OCI-LY1 (cell line): ENCODE measurements at regions not wholly inside any gene's neighbourhood (a gene's known extent, or its start where the extent isn't known, plus 50 kb on each side); places are given as distances from the start of the nearest gene placed in this dataset.

ENCODE experiments used
- H2AFZ ChIP-seq: fragments of 200-600 bp; sonication (generic), shearing (Covaris generic); 2 replicates; pipeline ENCODE4 v1.6.0; 2014; ENCODE audit warnings: antibody characterized with exemption, mild to moderate bottlenecking, low read length
- H3F3A ChIP-seq: fragments of 200-600 bp; sonication (generic), shearing (Covaris generic); 2 replicates; pipeline ENCODE4 v1.6.0; 2014; ENCODE audit warnings: mild to moderate bottlenecking, antibody characterized with exemption, low read length, moderate library complexity; ENCODE audit not compliant: insufficient read depth
- H3K27ac ChIP-seq: fragments of 200-600 bp; sonication (generic); 2 replicates; pipeline ENCODE4 v1.5.1; 2014; ENCODE audit warnings: low read length, mixed run types, mild to moderate bottlenecking, low read depth; ENCODE audit not compliant: poor library complexity, severe bottlenecking
- H3K27me3 ChIP-seq: fragments of 200-600 bp; sonication (generic); 2 replicates; pipeline ENCODE4 v1.6.0; 2014; ENCODE audit warnings: antibody characterized with exemption, mild to moderate bottlenecking, low read length, moderate library complexity; ENCODE audit not compliant: insufficient read depth
- H3K36me3 ChIP-seq: fragments of 200-600 bp; sonication (generic); 2 replicates; pipeline ENCODE4 v1.6.1; 2014; ENCODE audit warnings: mild to moderate bottlenecking, antibody characterized with exemption, low read length, moderate library complexity, mixed read lengths; ENCODE audit not compliant: insufficient read depth
- H3K4me1 ChIP-seq: fragments of 200-600 bp; sonication (generic); 2 replicates; pipeline ENCODE4 v1.5.1; 2014; ENCODE audit warnings: mild to moderate bottlenecking, low read length, moderate library complexity; ENCODE audit not compliant: insufficient read depth, severe bottlenecking
- H3K4me2 ChIP-seq: fragments of 200-600 bp; sonication (generic), shearing (Covaris generic); 2 replicates; pipeline ENCODE4 v1.6.1; 2014; ENCODE audit warnings: low read length
- H3K4me3 ChIP-seq: fragments of 200-600 bp; sonication (generic); 2 replicates; pipeline ENCODE4 v1.5.1; 2014; ENCODE audit warnings: low read length, low read depth, mild to moderate bottlenecking, mixed read lengths; ENCODE audit not compliant: poor library complexity, severe bottlenecking
- H3K79me2 ChIP-seq: fragments of 200-600 bp; shearing (Covaris generic); 2 replicates; pipeline ENCODE4 v1.6.1; 2016; ENCODE audit warnings: mixed run types, low read length, mixed read lengths; ENCODE audit not compliant: insufficient read depth
- H3K9ac ChIP-seq: fragments of 200-600 bp; sonication (generic), shearing (Covaris generic); 2 replicates; pipeline ENCODE4 v1.6.1; 2014; ENCODE audit warnings: mild to moderate bottlenecking, low read length, mixed read lengths
- H3K9me2 ChIP-seq: fragments of 200-600 bp; sonication (generic), shearing (Covaris generic); 2 replicates; pipeline ENCODE4 v1.6.1; 2014; ENCODE audit warnings: low read depth, mild to moderate bottlenecking, low read length, mixed read lengths
- H3K9me3 ChIP-seq: fragments of 200-600 bp; shearing (Covaris generic); 2 replicates; pipeline ENCODE4 v1.6.1; 2014; ENCODE audit warnings: low read length, mixed read lengths
- H4K20me1 ChIP-seq: fragments of 200-600 bp; sonication (generic), shearing (Covaris generic); 2 replicates; pipeline ENCODE4 v1.6.0; 2016; ENCODE audit warnings: mild to moderate bottlenecking, low read length; ENCODE audit not compliant: insufficient read depth
- EZH2 ChIP-seq: fragments of 200-600 bp; sonication (generic), shearing (Covaris generic); IDR thresholded peaks from 2 replicates; pipeline ENCODE4 v1.8.0; 2017; ENCODE audit warnings: borderline replicate concordance, mixed run types, mild to moderate bottlenecking, antibody characterized with exemption, low read length, moderate library complexity, mixed read lengths
- TF ChIP-seq, protein P1 (sequence below): fragments of 200-600 bp; sonication (generic), shearing (Covaris generic); IDR thresholded peaks from 2 replicates; pipeline ENCODE4 v1.5.1; 2017; ENCODE audit warnings: mild to moderate bottlenecking, antibody characterized with exemption, low read length, moderate library complexity, mixed read lengths

DNA sequence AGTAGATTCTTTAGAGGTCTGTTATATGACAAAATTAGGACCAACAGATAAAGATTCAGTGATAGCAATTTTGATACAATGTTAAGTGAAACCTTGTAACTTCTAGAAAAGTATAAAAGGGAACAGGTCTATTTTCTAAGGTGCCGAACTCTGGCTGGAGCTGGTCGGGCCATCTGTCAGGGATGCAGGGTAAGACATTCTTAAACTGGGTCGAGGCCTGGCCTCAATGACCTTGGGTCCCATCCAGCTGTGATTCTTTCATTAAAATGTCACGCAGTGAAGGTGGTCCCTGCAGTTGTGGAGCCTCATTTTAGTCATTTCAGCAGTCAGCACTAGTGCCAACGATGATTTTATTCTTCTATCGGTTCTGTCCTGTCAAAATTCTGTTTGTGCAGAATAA, 271.9 kb upstream of the SPRY2 start:
- no peak for TF ChIP-seq EZH2
- TF ChIP-seq, protein P1, sequence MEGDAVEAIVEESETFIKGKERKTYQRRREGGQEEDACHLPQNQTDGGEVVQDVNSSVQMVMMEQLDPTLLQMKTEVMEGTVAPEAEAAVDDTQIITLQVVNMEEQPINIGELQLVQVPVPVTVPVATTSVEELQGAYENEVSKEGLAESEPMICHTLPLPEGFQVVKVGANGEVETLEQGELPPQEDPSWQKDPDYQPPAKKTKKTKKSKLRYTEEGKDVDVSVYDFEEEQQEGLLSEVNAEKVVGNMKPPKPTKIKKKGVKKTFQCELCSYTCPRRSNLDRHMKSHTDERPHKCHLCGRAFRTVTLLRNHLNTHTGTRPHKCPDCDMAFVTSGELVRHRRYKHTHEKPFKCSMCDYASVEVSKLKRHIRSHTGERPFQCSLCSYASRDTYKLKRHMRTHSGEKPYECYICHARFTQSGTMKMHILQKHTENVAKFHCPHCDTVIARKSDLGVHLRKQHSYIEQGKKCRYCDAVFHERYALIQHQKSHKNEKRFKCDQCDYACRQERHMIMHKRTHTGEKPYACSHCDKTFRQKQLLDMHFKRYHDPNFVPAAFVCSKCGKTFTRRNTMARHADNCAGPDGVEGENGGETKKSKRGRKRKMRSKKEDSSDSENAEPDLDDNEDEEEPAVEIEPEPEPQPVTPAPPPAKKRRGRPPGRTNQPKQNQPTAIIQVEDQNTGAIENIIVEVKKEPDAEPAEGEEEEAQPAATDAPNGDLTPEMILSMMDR: no peak
- Histone ChIP-seq H3K4me3 (no peak overlapping the region), H3K27me3 (no peaks in the 10 kb centered on the region)

DNA sequence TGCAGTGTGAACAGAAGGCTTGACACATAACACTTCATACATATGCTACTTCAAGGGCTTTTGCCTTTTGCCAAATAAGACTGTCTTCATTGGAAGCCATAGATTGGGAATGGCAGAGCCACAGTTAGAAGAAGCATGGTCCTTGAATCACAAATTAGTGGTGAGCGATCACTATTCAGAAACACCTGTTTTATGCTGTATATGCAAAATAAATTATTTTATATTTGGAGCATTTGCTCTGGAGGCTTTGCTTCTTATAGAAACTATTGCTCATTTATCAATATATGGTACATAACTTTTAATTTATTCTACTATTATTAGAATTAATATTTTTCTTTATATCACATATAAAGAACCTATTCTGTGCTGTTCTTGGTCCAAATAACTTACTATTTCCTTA, 270.4 kb upstream of the SPRY2 start:
- H3K9me3 ChIP-seq: no peaks in the 10 kb centered on the region
- H3K36me3 ChIP-seq: no peaks in the 10 kb centered on the region

More for the DNA sequence above, 271.9 kb upstream of the SPRY2 start:
- no peak overlapping the region for H3K9ac ChIP-seq
- H2AFZ ChIP-seq: no peak overlapping the region
- H3F3A ChIP-seq: no peaks in the 10 kb centered on the region
- no peak overlapping the region for H3K4me2 ChIP-seq
- H3K79me2 ChIP-seq: no peaks in the 10 kb centered on the region
- H3K9me3 ChIP-seq: no peaks in the 10 kb centered on the region
- no peak overlapping the region for H3K27ac ChIP-seq
- no peaks in the 10 kb centered on the region for H3K4me1 ChIP-seq
- no peaks in the 10 kb centered on the region for H4K20me1 ChIP-seq
- no peaks in the 10 kb centered on the region for H3K9me2 ChIP-seq
- no peaks in the 10 kb centered on the region for H3K36me3 ChIP-seq

DNA sequence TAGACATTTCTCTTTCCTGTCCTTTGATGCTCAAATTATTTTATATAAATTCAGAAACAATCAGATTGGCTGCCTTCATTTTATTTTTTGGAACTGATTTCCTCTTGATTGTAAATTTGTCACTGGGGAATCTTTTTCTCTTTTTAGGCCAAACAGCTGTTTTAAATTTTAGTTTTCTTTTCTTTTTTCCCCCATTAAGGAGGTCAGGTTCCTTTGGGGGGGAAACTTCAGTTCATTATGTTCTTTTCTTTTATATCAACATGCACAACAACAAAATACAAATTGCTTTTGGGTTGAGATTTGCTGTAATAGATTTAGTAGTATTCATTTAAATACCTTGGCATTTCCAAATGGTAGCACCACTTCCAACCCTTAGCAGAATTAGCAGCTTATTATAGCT, 264.8 kb upstream of the SPRY2 start:
- TF ChIP-seq, protein P1: no peak
- TF ChIP-seq EZH2: no peak
- Histone ChIP-seq H3K9me2 (no peaks in the 10 kb centered on the region), H2AFZ (no peak overlapping the region), H3K79me2 (no peaks in the 10 kb centered on the region), H3K36me3 (no peaks in the 10 kb centered on the region), H3F3A (no peaks in the 10 kb centered on the region), H3K27ac (no peak overlapping the region), H3K9me3 (no peaks in the 10 kb centered on the region), H4K20me1 (no peaks in the 10 kb centered on the region), H3K4me1 (no peaks in the 10 kb centered on the region), H3K27me3 (no peaks in the 10 kb centered on the region), H3K4me3 (no peak overlapping the region), H3K9ac (no peak overlapping the region), H3K4me2 (no peak overlapping the region)

More for the DNA sequence above, 270.4 kb upstream of the SPRY2 start:
- Histone ChIP-seq H4K20me1 (no peaks in the 10 kb centered on the region), H3K4me3 (no peak overlapping the region), H2AFZ (no peak overlapping the region), H3K79me2 (no peaks in the 10 kb centered on the region), H3K4me1 (no peaks in the 10 kb centered on the region), H3F3A (no peaks in the 10 kb centered on the region), H3K9me2 (no peaks in the 10 kb centered on the region), H3K9ac (no peak overlapping the region), H3K4me2 (no peak overlapping the region), H3K27me3 (no peaks in the 10 kb centered on the region), H3K27ac (no peak overlapping the region)
- TF ChIP-seq EZH2: no peak
- TF ChIP-seq, protein P1: no peak
